Stimulated activated CD4-positive, alpha-beta T cell treated with anti-CD3 and anti-CD28 coated beads, Interleukin-12 subunit alpha, Interleukin-12 subunit beta, amount 100 ng/mL, for 4 hours (primary cell): ENCODE measurements at regions not wholly inside any gene's neighbourhood (a gene's known extent, or its start where the extent isn't known, plus 50 kb on each side); places are given as distances from the start of the nearest gene placed in this dataset.

Experiments
- DNase-seq: peaks from one replicate; pipeline ENCODE4 v3.0.0-alpha.2; 2020

GRCh38 chr6:21893793-21894192, 300.2 kb downstream of the SOX4 start:
- DNase-seq, result no peak

GRCh38 chr6:21895555-21895954, 302.0 kb downstream of the SOX4 start:
- DNase-seq, result no peak

- DNase-seq, result no peak
Measured at GRCh38 chr6:21898107-21898796, 304.7 kb downstream of the SOX4 start.

GRCh38 chr6:21899708-21900107, 306.2 kb downstream of the SOX4 start:
- no peak for DNase-seq

- DNase-seq, result no peak
Measured at GRCh38 chr6:21900730-21901129, 307.2 kb downstream of the SOX4 start.

- DNase-seq, result no peak
Measured at GRCh38 chr6:21902628-21903169, 309.1 kb downstream of the SOX4 start.

GRCh38 chr6:21905531-21905930, 312.0 kb downstream of the SOX4 start:
- no peak for DNase-seq

- DNase-seq, result no peak
Measured at GRCh38 chr6:21906826-21907225, 313.3 kb downstream of the SOX4 start.

- DNase-seq, result no peak
Measured at GRCh38 chr6:21907291-21907690, 313.7 kb downstream of the SOX4 start.

GRCh38 chr6:21908161-21908848, 314.8 kb downstream of the SOX4 start:
- DNase-seq, result no peak

- no peak for DNase-seq
Measured at GRCh38 chr6:21909321-21909720, 315.8 kb downstream of the SOX4 start.

GRCh38 chr6:21911208-21911607, 317.7 kb downstream of the SOX4 start:
- DNase-seq, result no peak

- no peak for DNase-seq
Measured at GRCh38 chr6:21912151-21912832, 318.7 kb downstream of the SOX4 start.

GRCh38 chr6:21914121-21914973, 320.8 kb downstream of the SOX4 start:
- peak; percentile 42 for DNase-seq

GRCh38 chr6:21915707-21916260, 322.2 kb downstream of the SOX4 start:
- no peak for DNase-seq

- no peak for DNase-seq
Measured at GRCh38 chr6:21918041-21918440, 324.5 kb downstream of the SOX4 start.

- DNase-seq, result no peak
Measured at GRCh38 chr6:21918666-21919065, 325.1 kb downstream of the SOX4 start.

GRCh38 chr6:21922086-21922485, 328.5 kb downstream of the SOX4 start:
- no peak for DNase-seq

- DNase-seq, result no peak
Measured at GRCh38 chr6:21924002-21924401, 330.5 kb downstream of the SOX4 start.

GRCh38 chr6:21928827-21929226, 335.3 kb downstream of the SOX4 start:
- DNase-seq, result no peak

- no peak for DNase-seq
Measured at GRCh38 chr6:21931641-21932335, 338.2 kb downstream of the SOX4 start.

GRCh38 chr6:21933351-21933750, 339.8 kb downstream of the SOX4 start:
- DNase-seq, result no peak
